Liver (tissue), 3 donors: ENCODE measurements at regions not wholly inside any gene's neighbourhood (a gene's known extent, or its start where the extent isn't known, plus 50 kb on each side); places are given as distances from the start of the nearest gene placed in this dataset.
A peak's percentile ranks its signal among the peaks of the same experiment; 100 is the strongest.

ENCODE experiments used
- CTCF ChIP-seq: fragments of 150-350 bp; IDR thresholded peaks from 2 replicates; pipeline ENCODE4 v1.5.1; 2017; ENCODE audit warnings: improper control_type of control experiment, low read depth, low read length; ENCODE audit not compliant: missing input control
- EGR1 ChIP-seq, 2 donors: IDR thresholded peaks; 2 replicates each; pipeline ENCODE4 v1.6.1; 2016 to 2018; ENCODE audit warnings: antibody characterized with exemption in 2 of 2, low read depth in 2 of 2
- GABPA ChIP-seq, 2 donors: IDR thresholded peaks in 1 of 2; conservative IDR thresholded peaks in 1 of 2; 2 replicates each; pipeline ENCODE4 v1.6.1; 2016; ENCODE audit warnings: antibody characterized with exemption in 2 of 2, mild to moderate bottlenecking in 1 of 2, moderate library complexity in 1 of 2
- JUND ChIP-seq, 2 donors: IDR thresholded peaks; 2 replicates each; pipeline ENCODE4 v1.6.1; 2016; ENCODE audit warnings: antibody characterized with exemption in 2 of 2
- MAX ChIP-seq: IDR thresholded peaks from 2 replicates; pipeline ENCODE4 v1.6.1; 2016; ENCODE audit warnings: antibody characterized with exemption
- RAD21 ChIP-seq, 2 donors: IDR thresholded peaks; 2 replicates each; pipeline ENCODE4 v1.6.1; 2016; ENCODE audit warnings: antibody characterized with exemption in 2 of 2, mild to moderate bottlenecking in 2 of 2
- RXRA ChIP-seq, 2 donors: IDR thresholded peaks; 2 replicates each; pipeline ENCODE4 v1.6.1; 2017 to 2018; ENCODE audit warnings: antibody characterized with exemption in 2 of 2, mild to moderate bottlenecking in 1 of 2
- SP1 ChIP-seq: IDR thresholded peaks from 2 replicates; pipeline ENCODE4 v1.6.1; 2018; ENCODE audit warnings: antibody characterized with exemption, mild to moderate bottlenecking
- TAF1 ChIP-seq: conservative IDR thresholded peaks from 2 replicates; pipeline ENCODE4 v1.6.1; 2016; ENCODE audit warnings: antibody characterized with exemption, mild to moderate bottlenecking
- YY1 ChIP-seq: IDR thresholded peaks from 2 replicates; pipeline ENCODE4 v1.6.1; 2016; ENCODE audit warnings: antibody characterized with exemption, mild to moderate bottlenecking
- TF ChIP-seq, protein P1 (sequence below): IDR thresholded peaks from 2 replicates; pipeline ENCODE4 v1.6.1; 2016; ENCODE audit warnings: antibody characterized with exemption
- TF ChIP-seq, protein P2 (sequence below): IDR thresholded peaks from 2 replicates; pipeline ENCODE4 v1.6.1; 2016; ENCODE audit warnings: antibody characterized with exemption
- donor health status: healthy.
- donor health status: healthy.

DNA sequence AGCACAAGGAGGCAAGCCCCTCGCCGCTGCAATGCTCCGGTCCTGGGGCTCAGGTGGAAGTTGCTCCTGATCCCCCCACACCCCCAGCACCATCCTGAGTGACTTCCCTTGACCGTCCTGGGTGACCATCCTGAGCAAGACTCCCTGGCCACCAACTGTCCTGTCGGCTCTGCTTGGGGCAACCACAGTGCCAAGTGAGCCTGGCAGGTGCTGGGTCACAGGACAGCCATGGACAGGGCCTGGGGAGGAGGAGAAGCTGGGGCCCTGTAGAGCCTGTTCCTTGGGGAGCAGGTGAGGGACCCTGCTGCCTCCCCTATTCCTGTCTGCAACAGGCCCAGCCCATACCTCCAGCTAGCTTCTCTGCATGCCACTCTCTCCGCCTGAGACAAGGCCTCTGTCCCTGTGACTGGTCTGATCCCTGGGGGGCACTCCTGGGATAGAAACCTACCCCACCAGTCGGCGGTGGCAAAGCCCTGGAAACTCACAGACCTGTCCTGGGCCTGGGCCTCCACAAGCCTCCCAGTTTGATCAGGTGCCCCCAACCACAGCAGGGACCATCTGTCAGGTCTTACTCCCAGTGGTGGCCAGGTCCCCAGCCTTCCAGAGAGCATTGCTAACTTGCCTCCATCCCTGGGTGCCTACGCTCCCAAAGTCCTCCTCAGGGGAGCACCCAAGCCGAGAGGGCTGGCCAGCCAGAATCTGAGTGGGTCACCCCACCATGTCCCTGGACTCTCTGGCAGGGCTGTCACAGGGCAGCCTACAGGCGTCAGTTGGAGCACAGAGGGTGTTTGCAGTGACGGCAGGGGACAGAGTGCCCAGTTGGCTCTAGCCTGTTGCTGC, 68.7 kb upstream of the WNT7B start:
- TF ChIP-seq RAD21 (IDR thresholded peaks at IDR 0.05) (no peak), CTCF (no peak), JUND (IDR thresholded peaks at IDR 0.05) (no peak), TAF1 (no peak), MAX (no peak), RXRA (IDR thresholded peaks at IDR 0.05) (no peak), GABPA (IDR thresholded peaks at IDR 0.05 in 1 of 2, conservative IDR thresholded peaks at IDR 0.05 in 1 of 2) (no peak), EGR1 (IDR thresholded peaks at IDR 0.05; ENCODE audit: low read depth in 2 of 2) (no peak), SP1 (no peak), YY1 (peak; percentile 53)
- TF ChIP-seq, protein P1, sequence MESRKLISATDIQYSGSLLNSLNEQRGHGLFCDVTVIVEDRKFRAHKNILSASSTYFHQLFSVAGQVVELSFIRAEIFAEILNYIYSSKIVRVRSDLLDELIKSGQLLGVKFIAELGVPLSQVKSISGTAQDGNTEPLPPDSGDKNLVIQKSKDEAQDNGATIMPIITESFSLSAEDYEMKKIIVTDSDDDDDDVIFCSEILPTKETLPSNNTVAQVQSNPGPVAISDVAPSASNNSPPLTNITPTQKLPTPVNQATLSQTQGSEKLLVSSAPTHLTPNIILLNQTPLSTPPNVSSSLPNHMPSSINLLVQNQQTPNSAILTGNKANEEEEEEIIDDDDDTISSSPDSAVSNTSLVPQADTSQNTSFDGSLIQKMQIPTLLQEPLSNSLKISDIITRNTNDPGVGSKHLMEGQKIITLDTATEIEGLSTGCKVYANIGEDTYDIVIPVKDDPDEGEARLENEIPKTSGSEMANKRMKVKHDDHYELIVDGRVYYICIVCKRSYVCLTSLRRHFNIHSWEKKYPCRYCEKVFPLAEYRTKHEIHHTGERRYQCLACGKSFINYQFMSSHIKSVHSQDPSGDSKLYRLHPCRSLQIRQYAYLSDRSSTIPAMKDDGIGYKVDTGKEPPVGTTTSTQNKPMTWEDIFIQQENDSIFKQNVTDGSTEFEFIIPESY, result no peak
- TF ChIP-seq, protein P2, sequence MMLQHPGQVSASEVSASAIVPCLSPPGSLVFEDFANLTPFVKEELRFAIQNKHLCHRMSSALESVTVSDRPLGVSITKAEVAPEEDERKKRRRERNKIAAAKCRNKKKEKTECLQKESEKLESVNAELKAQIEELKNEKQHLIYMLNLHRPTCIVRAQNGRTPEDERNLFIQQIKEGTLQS, result no peak
